SK-N-MC (cell line): ENCODE measurements at regions not wholly inside any gene's neighbourhood (a gene's known extent, or its start where the extent isn't known, plus 50 kb on each side); places are given as distances from the start of the nearest gene placed in this dataset.

Source experiments
- DNase-seq: peaks from one replicate; pipeline ENCODE4 v3.0.0-alpha.2; 2011; ENCODE audit warnings: low read depth, low spot score
- H3K27ac ChIP-seq: fragments of 200-600 bp; sonication (generic); 2 replicates; pipeline ENCODE4 v1.5.1; 2016; ENCODE audit warnings: mixed run types
- H3K36me3 ChIP-seq: fragments of 200-600 bp; sonication (generic); 2 replicates; pipeline ENCODE4 v1.6.1; 2017; ENCODE audit warnings: antibody characterized with exemption, low read length, mixed read lengths; ENCODE audit not compliant: insufficient read depth
- H3K4me3 ChIP-seq: fragments of 200-600 bp; sonication (generic); 2 replicates; pipeline ENCODE4 v1.5.1; 2016
- H3K9ac ChIP-seq: fragments of 200-600 bp; sonication (generic); 2 replicates; pipeline ENCODE4 v1.8.0; 2017; ENCODE audit warnings: mixed run types, mixed read lengths; ENCODE audit not compliant: insufficient read length
- H3K9me3 ChIP-seq: fragments of 200-600 bp; sonication (generic); 2 replicates; pipeline ENCODE4 v1.6.1; 2017; ENCODE audit warnings: low read depth, mild to moderate bottlenecking, antibody characterized with exemption, low read length, moderate library complexity, mixed read lengths
- EZH2 ChIP-seq: fragments of 200-600 bp; sonication (generic); IDR thresholded peaks from one replicate; pipeline ENCODE4 v1.6.1; 2017; ENCODE audit warnings: antibody characterized with exemption
- FOXP2 ChIP-seq: optimal IDR thresholded peaks from 2 replicates; pipeline ENCODE3; 2011; ENCODE audit warnings: mild to moderate bottlenecking, moderate library complexity; ENCODE audit not compliant: insufficient read depth; ENCODE audit errors: extremely low read length, control extremely low read depth
- POLR2AphosphoS5 ChIP-seq: IDR thresholded peaks from 2 replicates; pipeline ENCODE4 v1.6.1; 2012; ENCODE audit warnings: mild to moderate bottlenecking, low read depth, low read length, borderline replicate concordance

- Histone ChIP-seq H3K4me3 (no peak overlapping the region), H3K27ac (no peak overlapping the region), H3K9ac (no peak overlapping the region), H3K36me3 (no peaks in the 10 kb centered on the region), H3K9me3 (no peaks in the 10 kb centered on the region)
- DNase-seq, result no peak
- no peak for TF ChIP-seq POLR2AphosphoS5
- no peak for TF ChIP-seq EZH2
- no peak for TF ChIP-seq FOXP2
Observed at GRCh38 chr1:221897321-221897721, 155.4 kb upstream of the DUSP10 start.

DNA sequence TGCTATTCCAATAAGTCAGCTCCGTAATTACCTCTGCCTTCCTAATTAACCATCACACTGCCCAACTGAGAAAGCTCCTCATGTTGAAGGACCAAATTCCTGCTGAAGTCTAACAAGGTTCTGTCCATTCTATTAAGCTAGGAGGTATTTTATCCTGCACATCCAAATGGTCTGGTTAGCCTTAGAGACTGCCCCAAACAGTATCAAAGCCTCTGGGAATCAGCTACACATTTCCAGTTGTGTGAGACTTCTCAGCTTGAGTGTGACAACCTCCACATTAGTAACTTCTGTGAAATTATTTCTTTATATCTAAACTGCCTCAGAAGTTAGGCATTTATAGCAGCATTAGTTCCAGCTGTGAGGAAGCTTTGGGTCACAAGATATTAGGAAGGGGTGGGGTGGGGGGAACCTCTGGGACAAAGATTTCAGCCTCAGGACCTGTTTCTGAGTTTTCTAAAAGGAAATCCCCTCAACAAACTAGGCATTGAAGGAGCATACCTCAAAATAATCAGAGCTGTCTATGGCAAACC lies 150.5 kb upstream of the DUSP10 start:
- Histone ChIP-seq H3K27ac (no peak overlapping the region), H3K9ac (no peak overlapping the region), H3K4me3 (no peak overlapping the region), H3K9me3 (no peaks in the 10 kb centered on the region), H3K36me3 (no peaks in the 10 kb centered on the region)
- no peak for DNase-seq
- no peak for TF ChIP-seq FOXP2
- TF ChIP-seq EZH2, result no peak
- no peak for TF ChIP-seq POLR2AphosphoS5

GRCh38 chr1:221891708-221892107 lies 149.8 kb upstream of the DUSP10 start:
- DNase-seq, result no peak
- H3K9ac ChIP-seq, result no peak overlapping the region
- TF ChIP-seq POLR2AphosphoS5 (no peak), EZH2 (no peak), FOXP2 (no peak)
- H3K9me3 ChIP-seq, result no peaks in the 10 kb centered on the region
- H3K36me3 ChIP-seq, result no peaks in the 10 kb centered on the region
- H3K27ac ChIP-seq, result no peak overlapping the region
- no peak overlapping the region for H3K4me3 ChIP-seq

DNA sequence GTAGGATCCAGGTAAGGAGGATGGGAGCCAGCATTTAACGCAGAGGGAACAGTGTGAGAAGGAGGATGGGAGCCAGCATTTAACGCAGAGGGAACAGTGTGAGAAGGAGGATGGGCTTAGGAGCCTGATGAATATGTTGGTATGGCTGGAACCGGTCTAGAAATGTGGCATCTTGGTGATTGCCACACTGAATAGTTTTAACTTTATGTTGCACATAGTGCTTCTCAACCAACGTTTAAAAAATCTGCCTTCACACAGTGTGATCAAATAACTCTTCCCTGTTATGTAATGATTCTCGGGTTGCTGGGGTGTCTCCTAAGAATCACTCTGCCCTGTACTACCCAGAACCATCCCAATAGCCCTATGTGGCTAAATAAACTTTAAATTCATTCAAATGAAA lies 146.9 kb upstream of the DUSP10 start:
- H3K36me3 ChIP-seq, result no peaks in the 10 kb centered on the region
- no peak overlapping the region for H3K9ac ChIP-seq
- TF ChIP-seq EZH2 (no peak), FOXP2 (no peak), POLR2AphosphoS5 (no peak)
- no peak for DNase-seq
- no peak overlapping the region for H3K27ac ChIP-seq
- no peaks in the 10 kb centered on the region for H3K9me3 ChIP-seq
- H3K4me3 ChIP-seq, result no peak overlapping the region

DNA sequence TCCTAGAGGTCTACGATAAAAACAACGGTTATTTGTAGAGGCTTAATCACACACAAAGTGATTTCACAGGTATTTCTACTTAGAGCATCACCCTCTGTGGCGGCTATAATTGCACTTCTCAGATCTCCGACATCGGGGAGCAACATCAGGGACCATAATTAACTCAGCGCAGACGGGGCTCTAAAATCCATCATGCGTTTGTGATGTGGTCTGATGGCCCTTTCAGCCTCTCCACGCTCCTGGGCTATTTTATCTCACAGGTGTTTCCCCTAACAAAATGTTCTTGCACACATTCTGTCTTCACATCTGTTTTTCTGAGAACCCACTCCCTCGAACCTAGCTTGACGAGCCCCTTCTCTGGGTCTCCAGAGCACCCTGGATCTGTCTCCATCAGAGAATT lies 146.3 kb upstream of the DUSP10 start:
- TF ChIP-seq FOXP2, result no peak
- TF ChIP-seq EZH2, result no peak
- no peak for TF ChIP-seq POLR2AphosphoS5
- no peak overlapping the region for H3K4me3 ChIP-seq
- no peaks in the 10 kb centered on the region for H3K36me3 ChIP-seq
- DNase-seq, result no peak
- H3K9me3 ChIP-seq, result no peaks in the 10 kb centered on the region
- H3K9ac ChIP-seq, result no peak overlapping the region
- H3K27ac ChIP-seq, result no peak overlapping the region

DNA sequence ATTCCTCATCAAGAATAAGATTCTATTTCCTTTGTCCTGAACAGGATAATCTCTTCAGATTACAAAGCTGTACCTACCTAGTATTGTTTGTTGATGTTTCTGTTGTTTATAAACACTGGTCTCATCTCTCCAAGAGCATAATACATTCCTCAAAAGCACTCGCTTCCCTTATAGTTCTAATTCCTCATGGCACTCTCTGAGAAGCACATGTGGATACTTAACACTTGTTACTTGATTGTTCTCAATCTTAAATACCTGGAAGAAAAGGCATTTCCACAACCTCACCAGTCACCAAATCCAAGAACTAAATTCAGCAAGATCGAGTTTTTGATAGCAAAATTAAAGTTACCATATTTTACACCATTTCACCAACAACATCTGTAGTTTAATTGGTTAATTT lies 145.9 kb upstream of the DUSP10 start:
- DNase-seq, result no peak
- Histone ChIP-seq H3K4me3 (no peak overlapping the region), H3K9me3 (no peaks in the 10 kb centered on the region), H3K9ac (no peak overlapping the region), H3K36me3 (no peaks in the 10 kb centered on the region), H3K27ac (no peak overlapping the region)
- TF ChIP-seq EZH2 (no peak), POLR2AphosphoS5 (no peak), FOXP2 (no peak)

- H3K9ac ChIP-seq, result no peak overlapping the region
- TF ChIP-seq EZH2 (no peak), FOXP2 (no peak), POLR2AphosphoS5 (no peak)
- no peak overlapping the region for H3K27ac ChIP-seq
- no peak overlapping the region for H3K4me3 ChIP-seq
- H3K36me3 ChIP-seq, result no peaks in the 10 kb centered on the region
- no peak for DNase-seq
- H3K9me3 ChIP-seq, result no peaks in the 10 kb centered on the region
Observed at GRCh38 chr1:221887415-221887746, 145.5 kb upstream of the DUSP10 start.

GRCh38 chr1:221886743-221887414 lies 145.0 kb upstream of the DUSP10 start:
- no peak for DNase-seq
- Histone ChIP-seq H3K9me3 (no peaks in the 10 kb centered on the region), H3K36me3 (no peaks in the 10 kb centered on the region), H3K9ac (no peak overlapping the region), H3K4me3 (no peak overlapping the region), H3K27ac (no peak overlapping the region)
- TF ChIP-seq FOXP2 (no peak), POLR2AphosphoS5 (no peak), EZH2 (no peak)

- Histone ChIP-seq H3K27ac (no peak overlapping the region), H3K36me3 (no peaks in the 10 kb centered on the region)
Observed at GRCh38 chr1:221886311-221886710, 144.4 kb upstream of the DUSP10 start.

More at GRCh38 chr1:221886311-221886710, 144.4 kb upstream of the DUSP10 start:
- no peak for DNase-seq
- no peak for TF ChIP-seq POLR2AphosphoS5
- TF ChIP-seq FOXP2, result no peak
- no peak for TF ChIP-seq EZH2
- Histone ChIP-seq H3K4me3 (no peak overlapping the region), H3K9me3 (no peaks in the 10 kb centered on the region), H3K9ac (no peak overlapping the region)
